GM12878 (cell line): ENCODE measurements at regions not wholly inside any gene's neighbourhood (a gene's known extent, or its start where the extent isn't known, plus 50 kb on each side); places are given as distances from the start of the nearest gene placed in this dataset.

Source experiments
- ATAC-seq: fragments of 200-7000 bp; cut with Tn5 transposase; 3 replicates; pipeline ENCODE4 v1.9.1; 2020; ENCODE audit warnings: mild to moderate bottlenecking, moderate library complexity
- BruUV-seq: library from RNA; stranded (reverse); fragments of 400-500 nt; replicated peaks from 2 replicates; lab custom pipeline; 2021; lab: Mats Ljungman, UMichigan
- CTCF ChIA-PET: fragments of 300-600 bp; sonication (Branson Sonifier 250); formaldehyde crosslinking; extraction: SDS; loops from one replicate; lab custom pipeline; 2021; ENCODE audit warnings: inconsistent platforms; lab: Yijun Ruan, JAX
- POLR2A ChIA-PET: fragments of 350-600 bp; formaldehyde crosslinking; extraction: SDS; loops from one replicate; lab custom pipeline; 2021; ENCODE audit warnings: inconsistent platforms; lab: Charles Lee
- RAD21 ChIA-PET: fragments of 300-600 bp; sonication (Branson Sonifier 250); formaldehyde crosslinking; loops from one replicate; lab custom pipeline; 2023; ENCODE audit warnings: antibody characterized with exemption; ENCODE audit not compliant: unreplicated experiment; lab: Charles Lee
- SMC1A ChIA-PET: fragments of 300-600 bp; sonication (Branson Sonifier 250); formaldehyde crosslinking; loops from one replicate; lab custom pipeline; 2023; ENCODE audit not compliant: unreplicated experiment, uncharacterized antibody; lab: Charles Lee
- DNase-seq: peaks from one replicate; pipeline ENCODE4 v3.0.0-alpha.2; 2011; ENCODE audit warnings: low read depth, low spot score
- FAIRE-seq: peaks from 3 replicates; lab custom pipeline; 2011; peaks lifted over from hg19 to GRCh38; lab: Jason Lieb, UNC
- H2AFZ ChIP-seq: 2 replicates; pipeline ENCODE4 v1.6.0; 2011; ENCODE audit warnings: low read depth, low read length, control low read depth; ENCODE audit not compliant: control insufficient read depth
- H3K27ac ChIP-seq: 2 replicates; pipeline ENCODE4 v1.5.1; 2011; ENCODE audit warnings: control low read depth; ENCODE audit not compliant: control insufficient read depth, insufficient read depth
- H3K27me3 ChIP-seq, 2 experiments: replicated peaks in 1 of 2; 2 replicates each; pipeline versions ENCODE4 v1.6.0 to v1.6.1; 2011; ENCODE audit warnings: low read length in 1 of 2; ENCODE audit not compliant: control insufficient read depth in 2 of 2, insufficient read depth in 2 of 2
- H3K36me3 ChIP-seq, 2 experiments: 2 replicates each; pipeline ENCODE4 v1.5.1; 2011; ENCODE audit warnings: low read length in 1 of 2; ENCODE audit not compliant: control insufficient read depth in 2 of 2, insufficient read depth in 2 of 2
- H3K4me1 ChIP-seq: 2 replicates; pipeline ENCODE4 v1.6.1; 2011; ENCODE audit warnings: mild to moderate bottlenecking, low read length, moderate library complexity, mixed read lengths; ENCODE audit not compliant: control insufficient read depth, insufficient read depth
- H3K4me2 ChIP-seq: 2 replicates; pipeline ENCODE4 v1.6.0; 2011; ENCODE audit warnings: control low read depth; ENCODE audit not compliant: control insufficient read depth, insufficient read depth
- H3K4me3 ChIP-seq: fragments of 200-600 bp; sonication (generic); 2 replicates; pipeline ENCODE4 v1.5.1; 2016
- H3K79me2 ChIP-seq: 2 replicates; pipeline ENCODE4 v1.6.0; 2011; ENCODE audit warnings: low read length; ENCODE audit not compliant: control insufficient read depth, insufficient read depth
- H3K9ac ChIP-seq: 2 replicates; pipeline ENCODE4 v1.8.0; 2011; ENCODE audit warnings: low read length, control low read depth, mixed read lengths; ENCODE audit not compliant: control insufficient read depth, insufficient read depth
- H3K9me3 ChIP-seq: replicated peaks from 3 replicates; pipeline ENCODE4 v1.5.1; 2011; ENCODE audit warnings: mild to moderate bottlenecking, low read length; ENCODE audit not compliant: control insufficient read depth, insufficient read depth
- H4K20me1 ChIP-seq: 2 replicates; pipeline ENCODE4 v1.6.0; 2011; ENCODE audit not compliant: control insufficient read depth, insufficient read depth
- CREM ChIP-seq: IDR thresholded peaks from 2 replicates; pipeline ENCODE4 v1.6.1; 2014; ENCODE audit warnings: antibody characterized with exemption, low read depth
- SIN3A ChIP-seq: IDR thresholded peaks from 2 replicates; pipeline ENCODE4 v1.6.1; 2012; ENCODE audit warnings: low read depth, low read length, improper control_type of control experiment
- ZNF274 ChIP-seq: IDR thresholded peaks from one replicate; pipeline ENCODE4 v1.8.0; 2011; ENCODE audit not compliant: insufficient read length, insufficient read depth
- WGBS: methylation state at CpG from one replicate; pipeline ENCODE4 v1.1.6; 2016; ENCODE audit warnings: low lambda C conversion rate; ENCODE audit not compliant: insufficient replicate concordance, insufficient coverage; ENCODE audit errors: missing lambda C conversion rate; 5-methylcytosine and 5-hydroxymethylcytosine counted together
- in situ Hi-C: fragments of 300-500 bp; cut with MboI; formaldehyde crosslinking; loops from 9 replicates; pipeline ENCODE4 v1.14.3; 2018; ENCODE audit warnings: mixed read lengths
- intact Hi-C: fragments of 100-400 bp; cut with micrococcal nuclease; formaldehyde crosslinking; loops from one replicate; pipeline ENCODE4 v1.14.2; 2022; ENCODE audit not compliant: unreplicated experiment
- TF ChIP-seq, protein P1 (sequence below): fragments of 450-650 bp; IDR thresholded peaks from 2 replicates; pipeline ENCODE4 v1.6.1; 2017; ENCODE audit warnings: mild to moderate bottlenecking, low read depth, inconsistent platforms; ENCODE audit not compliant: poor library complexity, severe bottlenecking

DNA sequence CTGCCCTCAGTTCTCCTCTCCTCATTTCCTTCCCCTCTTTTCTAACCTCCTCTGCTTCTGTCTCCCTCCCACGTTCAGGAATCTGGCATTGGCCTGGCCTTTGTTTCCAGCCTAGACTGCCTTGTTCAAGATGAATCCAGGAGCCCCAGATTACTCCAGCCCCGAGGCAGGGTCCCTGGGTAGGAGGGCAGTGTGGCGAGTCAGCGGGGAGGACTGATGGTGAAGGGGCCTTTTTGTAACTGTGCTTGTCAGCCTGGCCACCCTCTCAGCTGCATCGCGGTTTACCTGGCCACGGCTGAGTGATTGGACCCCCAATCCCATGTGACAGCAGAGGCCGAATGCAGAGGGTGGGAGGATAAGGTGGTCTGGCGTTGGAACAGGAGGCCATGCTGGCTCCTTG, 96.1 kb upstream of the SHH start (continued):
- TF ChIP-seq, protein P1, sequence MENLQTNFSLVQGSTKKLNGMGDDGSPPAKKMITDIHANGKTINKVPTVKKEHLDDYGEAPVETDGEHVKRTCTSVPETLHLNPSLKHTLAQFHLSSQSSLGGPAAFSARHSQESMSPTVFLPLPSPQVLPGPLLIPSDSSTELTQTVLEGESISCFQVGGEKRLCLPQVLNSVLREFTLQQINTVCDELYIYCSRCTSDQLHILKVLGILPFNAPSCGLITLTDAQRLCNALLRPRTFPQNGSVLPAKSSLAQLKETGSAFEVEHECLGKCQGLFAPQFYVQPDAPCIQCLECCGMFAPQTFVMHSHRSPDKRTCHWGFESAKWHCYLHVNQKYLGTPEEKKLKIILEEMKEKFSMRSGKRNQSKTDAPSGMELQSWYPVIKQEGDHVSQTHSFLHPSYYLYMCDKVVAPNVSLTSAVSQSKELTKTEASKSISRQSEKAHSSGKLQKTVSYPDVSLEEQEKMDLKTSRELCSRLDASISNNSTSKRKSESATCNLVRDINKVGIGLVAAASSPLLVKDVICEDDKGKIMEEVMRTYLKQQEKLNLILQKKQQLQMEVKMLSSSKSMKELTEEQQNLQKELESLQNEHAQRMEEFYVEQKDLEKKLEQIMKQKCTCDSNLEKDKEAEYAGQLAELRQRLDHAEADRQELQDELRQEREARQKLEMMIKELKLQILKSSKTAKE = no peak

DNA sequence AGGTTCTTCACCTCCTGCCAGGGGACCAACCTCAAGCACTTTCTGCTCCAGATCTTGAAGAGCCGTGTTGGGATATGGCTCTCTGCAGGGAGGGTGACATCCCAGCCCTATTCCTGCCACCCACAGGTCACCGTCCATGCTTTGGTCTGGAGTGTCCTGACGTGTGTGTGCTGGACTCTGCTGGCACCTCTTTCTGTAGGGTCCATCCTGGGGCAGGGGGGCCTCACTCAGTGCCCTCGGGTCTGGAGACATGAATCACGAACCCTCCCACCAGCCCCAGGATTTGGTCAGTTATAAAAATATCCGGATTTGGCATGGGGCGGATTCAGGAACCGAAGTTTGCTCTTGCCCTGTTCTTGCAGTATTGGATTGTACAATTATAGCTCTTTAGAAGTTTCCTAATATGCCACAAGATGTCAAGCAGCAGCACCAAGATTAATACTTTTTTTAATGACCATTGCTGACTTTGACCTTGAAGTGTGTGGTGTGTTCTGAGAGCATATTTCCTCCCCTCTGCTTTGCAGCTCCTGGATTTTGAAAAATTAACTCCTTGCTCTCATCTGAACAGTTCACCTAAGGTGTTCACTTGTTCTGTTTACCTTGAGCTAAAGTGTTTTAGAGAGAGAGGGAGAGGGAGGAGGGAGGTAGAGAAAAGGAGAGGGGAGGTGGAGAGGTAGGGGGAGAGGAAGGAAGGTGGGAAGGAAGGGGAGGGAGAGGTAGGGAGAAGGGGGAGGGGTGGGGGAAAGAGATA, 95.4 kb upstream of the SHH start:
- ChIA-PET RAD21 (no interaction called here), CTCF (interaction anchor here (0.7 kb wide), 1 partner anchor 227 kb away, joined by 3 read pairs; no protein-coding TSS in a partner anchor), POLR2A (no interaction called here)
- DNase-seq (no peak), ATAC-seq (no peak), FAIRE-seq (no peak)
- Histone ChIP-seq H3K79me2 (no peaks in the 10 kb centered on the region), H3K9me3 (no peaks in the 10 kb centered on the region), H2AFZ (no peak overlapping the region)
- TF ChIP-seq CREM = no peak
- TF ChIP-seq SIN3A = no peak
- no peak for TF ChIP-seq ZNF274
- TF ChIP-seq, all 136 proteins: peak for 0
- H3K36me3 ChIP-seq = no peaks in the 10 kb centered on the region
- no peaks in the 10 kb centered on the region; the same call in 1 of the 2 replicates for H4K20me1 ChIP-seq
- SMC1A ChIA-PET = no interaction called here
- in situ Hi-C loops (no loop called here), intact Hi-C loops (no loop called here)
- H3K27ac ChIP-seq = no peak overlapping the region
- BruUV-seq = no TSS peak
- H3K4me3 ChIP-seq = no peak overlapping the region
- H3K4me2 ChIP-seq = no peak overlapping the region
- H3K27me3 ChIP-seq = no peaks in the 10 kb centered on the region; a peak in 1 of 4 replicates
- no peak overlapping the region for H3K9ac ChIP-seq
- no peaks in the 10 kb centered on the region for H3K4me1 ChIP-seq
- 20% methylated on average over 8 of the region's 8 CpGs for WGBS
